ENCODE measurements at regions not wholly inside any gene's neighbourhood (a gene's known extent, or its start where the extent isn't known, plus 50 kb on each side); places are given as distances from the start of the nearest gene placed in this dataset.

DNA sequence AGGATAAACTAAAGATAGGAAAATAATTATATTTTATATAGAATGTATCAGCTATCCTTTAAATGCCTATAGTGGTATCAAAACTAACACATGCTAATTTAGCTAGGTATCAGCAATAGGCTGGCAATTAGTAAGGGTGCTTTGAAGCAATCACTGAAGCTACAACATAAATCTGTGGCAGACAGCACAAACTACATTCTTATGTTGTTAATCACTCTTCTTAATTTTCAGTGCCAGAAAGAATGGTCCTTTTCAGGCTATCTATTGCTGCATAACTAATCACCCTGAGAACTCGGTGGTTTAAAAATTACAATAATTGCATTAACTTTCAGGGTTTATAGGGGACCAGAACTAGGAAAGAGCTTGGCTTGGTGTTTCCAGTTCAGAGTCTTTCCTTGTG lies 963.1 kb downstream of the EFNB2 start:
- DNase-seq = no peak

DNA sequence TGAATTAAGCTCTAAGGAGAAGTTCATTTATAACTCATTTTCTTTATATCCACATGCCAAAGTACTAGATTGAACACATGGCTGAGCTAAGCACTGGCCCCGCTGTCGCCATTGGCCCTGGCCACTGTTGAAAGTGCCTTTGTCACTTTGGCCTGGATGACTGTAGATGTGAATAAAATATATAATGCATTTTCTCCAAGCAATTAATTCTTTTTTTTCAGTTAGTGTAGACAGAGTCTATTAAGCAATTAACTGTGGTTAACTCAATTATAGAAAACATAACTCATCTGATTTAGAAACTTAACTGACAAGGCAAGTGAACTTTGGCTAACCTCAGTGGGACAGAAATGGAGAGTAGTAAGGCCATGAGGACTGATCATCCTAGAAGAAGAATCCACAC lies 965.6 kb downstream of the EFNB2 start:
- DNase-seq = no peak

DNA sequence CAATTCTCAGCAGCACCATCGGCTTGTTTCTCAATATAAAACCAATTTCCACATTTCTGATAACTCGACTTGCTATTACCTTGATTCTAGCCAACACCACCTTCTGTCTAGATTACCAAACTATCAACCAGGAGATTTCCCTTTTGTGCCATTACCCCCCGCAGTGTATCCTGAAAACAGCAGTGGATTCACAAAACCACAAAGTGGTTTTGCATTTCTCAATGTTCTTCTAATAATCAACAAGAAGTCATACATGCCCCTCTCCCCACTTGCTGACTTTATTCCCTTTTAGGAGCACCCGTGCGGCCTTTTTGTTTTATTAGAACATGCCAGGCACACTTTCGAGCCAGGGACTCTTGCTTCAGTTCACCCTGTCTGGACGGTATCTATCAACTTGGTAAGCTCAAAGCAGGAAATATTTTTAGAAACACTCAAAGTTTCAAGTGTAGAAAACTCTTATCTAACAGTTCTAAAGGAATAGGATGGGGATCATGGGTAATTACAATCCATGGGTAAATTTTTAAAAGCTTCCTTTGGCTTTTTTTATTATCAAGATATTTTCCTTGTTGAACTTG lies 967.4 kb downstream of the EFNB2 start:
- no peak for DNase-seq

DNA sequence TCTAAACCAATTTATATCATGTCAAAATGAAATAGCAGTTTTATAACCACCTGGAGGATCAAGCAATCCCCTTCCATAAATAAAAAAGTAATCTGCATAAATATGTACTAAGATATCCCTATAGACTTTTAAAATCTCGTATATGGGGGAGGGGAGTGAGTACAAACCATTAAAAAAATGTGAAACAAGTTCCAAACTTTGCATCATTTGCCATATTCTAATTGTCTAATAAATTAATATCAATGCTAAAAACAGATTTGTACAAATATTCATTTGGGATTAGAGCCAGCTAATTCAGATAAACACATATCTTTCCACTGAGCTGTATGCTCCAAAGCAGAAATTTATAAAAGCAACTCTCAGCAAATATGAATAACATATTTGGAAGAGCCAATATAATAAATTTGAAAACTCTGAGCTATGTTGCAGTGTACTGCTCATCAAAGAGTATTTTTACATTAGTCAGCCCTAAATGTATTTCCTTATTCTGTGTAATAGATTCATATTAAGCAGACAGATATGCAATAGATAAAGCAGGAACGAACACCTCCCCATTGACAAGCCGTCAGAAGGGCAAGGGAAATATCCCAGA lies 970.2 kb downstream of the EFNB2 start:
- DNase-seq = no peak

DNA sequence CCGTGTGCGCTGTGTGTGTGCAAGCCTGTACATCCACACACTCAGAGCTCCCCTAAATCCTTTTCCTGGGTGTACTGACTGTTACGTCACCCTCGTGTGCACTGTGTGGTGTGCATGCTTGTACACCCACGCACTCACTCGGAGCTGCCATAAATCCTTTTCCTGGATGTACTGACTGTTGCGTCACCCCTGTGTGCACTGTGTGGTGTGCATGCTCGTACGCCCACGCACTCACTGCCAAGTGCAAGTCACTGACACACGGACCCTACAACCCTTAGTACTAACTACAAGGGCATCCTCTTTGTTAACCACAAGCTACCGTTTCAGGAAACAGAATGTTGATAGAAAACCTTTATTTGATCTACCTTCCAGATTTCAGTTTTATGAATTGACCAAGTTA lies 983.4 kb downstream of the EFNB2 start:
- no peak for DNase-seq

DNA sequence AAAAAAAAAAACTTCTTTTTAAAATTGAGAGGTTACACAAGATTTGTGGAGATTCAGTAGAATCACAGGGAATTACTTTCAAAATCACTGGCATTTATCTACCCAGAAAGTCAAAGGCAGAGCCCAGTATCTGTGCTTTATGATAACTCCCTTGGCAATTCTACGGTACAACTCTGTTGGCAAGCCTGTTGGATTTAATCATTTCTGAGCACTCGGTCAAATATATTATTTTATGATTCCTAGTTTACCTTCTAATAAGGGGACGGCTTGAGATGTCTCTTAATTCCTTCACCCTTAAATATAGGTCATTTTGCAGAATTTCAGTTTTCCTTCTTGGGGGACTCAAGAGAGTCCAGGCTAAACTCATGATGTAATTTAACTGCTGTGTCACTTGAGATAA lies 987.6 kb downstream of the EFNB2 start:
- DNase-seq = no peak

DNA sequence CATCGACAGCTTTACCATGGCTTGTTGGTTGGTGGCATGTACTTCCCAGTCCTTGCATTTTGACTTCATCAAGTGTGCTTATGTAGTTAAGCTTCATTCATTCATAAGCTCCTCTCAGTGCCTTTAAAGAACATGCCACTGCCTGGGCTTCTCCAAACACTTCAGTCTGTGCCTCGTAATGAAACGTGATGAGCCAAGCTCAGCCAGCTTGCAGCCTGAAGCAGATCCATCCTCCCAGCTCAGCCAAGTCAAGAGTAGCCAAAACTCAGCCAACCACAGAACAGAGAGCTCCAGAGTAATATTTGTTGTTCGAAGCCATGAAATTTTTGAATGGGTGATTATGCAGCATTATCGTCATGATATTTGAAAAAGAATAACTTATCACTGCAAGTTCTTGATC lies 989.7 kb downstream of the EFNB2 start:
- DNase-seq = no peak

DNA sequence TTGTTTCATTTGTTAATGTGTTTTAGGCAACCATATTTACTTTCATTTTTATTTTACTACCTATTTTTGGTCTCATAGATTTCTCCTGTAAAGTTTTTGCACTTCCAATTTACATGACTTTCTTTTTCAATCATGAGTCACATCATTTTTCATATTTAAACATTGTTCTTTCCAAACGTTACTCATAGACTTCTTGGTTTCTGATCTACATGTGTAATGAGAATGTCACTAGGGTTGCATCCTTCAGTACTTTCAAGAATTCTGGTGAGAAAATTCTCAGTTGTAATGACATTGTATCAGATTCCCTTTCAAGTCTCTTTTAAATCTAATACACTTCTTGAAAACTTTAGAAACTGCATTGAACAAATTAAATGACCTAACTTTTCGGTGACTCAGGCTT lies 991.7 kb downstream of the EFNB2 start:
- DNase-seq = no peak

DNA sequence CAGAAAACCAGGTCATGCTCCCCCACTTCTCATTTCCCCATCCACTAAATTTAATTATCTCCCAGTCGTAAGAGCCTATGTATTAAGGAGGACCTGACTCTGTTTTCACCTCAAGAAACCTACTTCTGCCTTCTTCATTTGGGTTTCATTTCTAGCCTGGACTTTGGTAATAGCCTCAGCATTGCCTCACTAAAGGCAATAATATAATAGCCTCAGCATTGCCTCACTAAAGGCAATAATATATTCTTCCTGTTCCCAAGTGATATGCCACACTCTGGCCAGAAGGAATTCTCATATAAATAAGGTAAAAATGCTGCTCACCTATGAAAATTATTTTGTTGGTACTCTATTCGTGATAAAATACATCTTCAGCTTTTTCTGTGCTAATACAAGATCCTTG lies 993.9 kb downstream of the EFNB2 start:
- DNase-seq = no peak

DNA sequence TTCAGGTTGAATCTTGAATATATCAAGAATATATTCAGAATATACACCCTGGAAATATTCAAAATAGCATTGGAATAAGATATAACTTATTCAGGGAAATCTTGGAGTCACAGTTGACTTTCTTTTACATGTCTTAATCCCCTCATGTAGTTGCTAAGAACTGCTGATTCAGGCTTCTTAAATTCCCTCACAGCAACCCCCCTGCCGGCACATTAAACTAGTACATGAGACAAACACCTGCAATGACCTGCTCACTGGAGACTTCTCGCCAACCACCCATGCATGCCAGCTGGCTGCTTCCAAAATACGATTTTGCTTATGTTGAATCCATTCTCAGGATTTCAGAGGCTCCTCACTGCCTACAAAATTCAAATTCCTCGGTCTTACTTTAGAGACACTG lies 997.1 kb downstream of the EFNB2 start:
- DNase-seq = no peak

DNA sequence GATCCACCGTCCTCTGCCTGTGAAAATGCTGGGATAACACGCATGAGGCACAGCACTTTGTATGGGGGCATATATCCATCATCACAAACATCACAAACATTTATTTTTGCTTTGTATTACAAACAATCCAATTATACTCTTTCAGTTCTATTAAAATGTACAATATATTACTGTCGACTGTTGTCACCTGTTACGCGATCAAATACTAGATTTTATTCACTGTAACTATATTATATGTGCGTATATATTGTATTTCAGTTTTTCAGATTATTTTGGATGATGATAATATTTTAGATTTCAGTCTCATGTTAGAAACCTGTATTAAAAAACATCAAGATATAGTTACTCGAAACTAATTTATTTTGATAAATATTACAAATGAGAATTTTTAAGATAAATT lies 998.3 kb downstream of the EFNB2 start:
- no peak for DNase-seq

DNA sequence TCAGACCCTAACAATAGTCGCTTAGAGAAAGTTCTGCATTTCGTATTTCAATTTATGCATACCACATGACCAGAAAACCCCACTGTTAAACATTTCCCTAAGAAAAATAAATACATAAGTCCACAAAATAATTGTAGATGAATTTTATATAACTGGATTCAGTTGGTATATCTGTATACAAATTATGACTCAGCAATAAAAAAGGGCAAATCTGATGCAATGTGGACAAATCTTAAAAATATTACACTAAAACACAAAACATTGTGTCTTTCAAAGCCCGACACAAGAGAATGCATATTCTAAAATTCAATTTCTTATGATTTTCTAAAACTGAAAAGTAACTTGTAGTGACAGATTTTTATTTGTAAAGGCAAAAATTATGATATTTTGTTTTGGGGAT lies 1005.0 kb downstream of the EFNB2 start:
- DNase-seq = no peak

DNA sequence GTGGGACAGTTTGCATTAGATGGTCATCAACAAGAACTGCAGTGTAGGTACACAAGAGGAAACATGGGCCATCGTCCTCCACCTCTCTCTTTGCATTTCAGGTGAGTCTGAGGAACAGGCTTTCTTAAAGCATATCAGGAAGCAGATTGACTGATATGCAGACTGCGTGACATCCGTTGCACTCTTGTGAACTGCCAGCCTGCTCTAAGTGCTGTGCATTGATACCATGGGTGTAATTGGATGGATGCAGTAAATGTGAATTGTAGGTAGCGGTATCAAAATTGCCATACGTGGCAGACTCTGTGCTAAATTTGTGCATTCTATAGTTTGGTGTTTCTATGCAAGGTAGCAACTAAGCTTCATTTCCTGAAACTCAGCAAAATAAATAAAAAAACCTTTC lies 1008.3 kb downstream of the EFNB2 start:
- no peak for DNase-seq

DNA sequence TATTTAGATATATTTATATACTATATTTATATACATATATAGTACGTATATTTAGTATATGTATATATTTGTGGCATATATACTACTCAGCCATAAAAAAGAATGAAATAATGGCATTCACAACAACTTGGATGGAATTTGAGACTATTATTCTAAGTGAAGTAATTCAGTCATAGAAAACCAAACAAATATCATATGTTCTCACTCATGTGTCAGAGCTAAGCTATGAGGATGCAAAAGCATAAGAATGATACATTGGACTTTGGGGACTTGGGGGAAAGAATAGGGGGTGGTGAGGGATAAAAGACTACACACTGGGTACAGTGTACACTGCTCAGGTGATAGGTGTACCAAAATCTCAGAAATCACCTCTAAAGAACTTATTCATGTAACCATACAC lies 1015.7 kb downstream of the EFNB2 start:
- no peak for DNase-seq

DNA sequence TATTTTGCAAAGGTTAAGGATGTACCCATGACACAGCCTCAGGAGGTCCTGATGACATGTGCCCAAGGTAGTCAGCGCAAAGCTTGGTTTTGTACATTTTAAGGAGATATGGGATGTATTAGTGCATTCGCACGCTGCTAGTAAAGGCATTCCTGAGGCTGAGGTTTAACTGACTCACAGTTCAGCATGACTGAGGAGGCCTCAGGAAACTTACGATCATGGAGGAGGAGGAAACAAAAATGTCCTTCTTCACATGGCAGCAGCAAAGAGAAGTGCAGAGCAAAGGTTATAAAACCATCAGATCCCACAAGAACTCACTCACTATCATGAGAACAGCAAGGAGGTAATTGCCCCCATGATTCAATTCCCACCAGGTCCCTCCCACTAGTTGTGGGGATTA lies 1017.4 kb downstream of the EFNB2 start:
- no peak for DNase-seq

DNA sequence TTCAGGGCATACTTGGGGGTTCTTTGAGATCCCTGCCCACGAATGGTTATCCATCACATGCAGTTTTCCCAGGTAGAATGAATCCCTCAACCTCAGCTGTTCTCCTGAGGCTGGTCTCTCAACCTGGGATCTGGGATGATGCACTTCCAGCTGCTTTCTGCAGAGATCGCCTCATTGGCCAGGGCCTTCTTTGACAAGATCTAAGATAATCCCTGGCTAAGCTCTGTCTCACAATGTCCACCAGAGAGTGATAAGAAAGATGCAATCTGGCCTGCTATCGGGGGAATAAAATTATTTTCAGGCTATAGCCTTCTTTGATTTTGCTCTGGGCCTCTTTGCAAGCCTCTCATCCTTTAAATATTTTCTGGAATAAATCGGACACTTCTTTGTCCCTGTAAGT lies 1021.1 kb downstream of the EFNB2 start:
- no peak for DNase-seq

DNA sequence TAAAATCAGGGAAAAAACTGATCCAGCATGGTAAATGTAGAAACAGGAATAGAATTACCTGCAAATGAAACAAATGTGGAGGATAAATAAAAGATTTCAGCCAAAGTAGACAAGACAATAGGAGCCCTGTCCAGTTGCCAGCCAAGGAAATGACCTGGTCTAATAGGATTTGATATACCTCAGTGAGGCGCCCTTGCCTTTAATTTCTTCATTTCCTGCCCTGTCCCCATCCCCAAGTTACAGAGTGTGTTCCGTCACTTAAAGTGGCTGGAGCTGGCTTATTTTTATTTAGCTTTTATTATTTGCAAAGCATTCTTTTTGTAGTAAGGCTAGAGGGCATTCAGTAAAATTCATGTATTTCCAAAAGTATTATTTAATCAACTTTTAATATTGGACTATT lies 1022.0 kb downstream of the EFNB2 start:
- DNase-seq = no peak

DNA sequence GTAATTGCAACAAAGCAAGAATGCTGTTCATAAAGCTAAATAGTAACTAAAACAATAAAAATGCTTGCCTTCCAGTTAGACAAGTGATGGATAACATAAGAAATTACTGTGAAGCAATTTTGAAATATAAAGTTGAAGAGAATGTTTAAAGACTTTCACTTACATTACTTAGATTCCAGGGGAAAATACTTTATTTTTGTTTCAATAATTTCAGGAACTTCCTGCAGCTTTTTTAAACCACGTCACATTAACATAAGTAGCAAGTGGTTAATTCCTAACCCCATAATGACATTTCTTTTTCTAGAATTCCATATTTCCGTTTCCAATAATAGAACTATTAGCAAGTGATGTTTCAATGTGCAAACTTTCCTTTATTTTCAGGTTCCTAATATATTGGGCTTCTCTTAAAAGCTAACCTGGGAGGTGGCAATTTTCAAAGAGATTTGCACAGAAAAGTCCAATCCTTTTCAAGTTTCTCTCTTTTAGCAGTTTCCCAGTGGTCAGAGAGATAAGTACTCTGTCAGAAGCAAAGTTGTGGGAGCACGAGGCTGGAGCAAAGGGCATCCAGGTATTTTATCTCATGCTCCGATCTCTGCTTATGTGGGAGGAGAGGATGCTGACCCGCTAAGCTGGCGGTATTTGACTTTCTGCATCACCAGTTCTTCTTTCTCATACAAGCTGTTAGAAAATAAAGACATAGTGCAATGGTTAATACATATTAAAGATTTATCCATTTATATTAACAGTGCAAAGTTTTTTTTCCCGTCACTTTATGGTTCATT lies 1025.3 kb downstream of the EFNB2 start:
- DNase-seq = no peak

DNA sequence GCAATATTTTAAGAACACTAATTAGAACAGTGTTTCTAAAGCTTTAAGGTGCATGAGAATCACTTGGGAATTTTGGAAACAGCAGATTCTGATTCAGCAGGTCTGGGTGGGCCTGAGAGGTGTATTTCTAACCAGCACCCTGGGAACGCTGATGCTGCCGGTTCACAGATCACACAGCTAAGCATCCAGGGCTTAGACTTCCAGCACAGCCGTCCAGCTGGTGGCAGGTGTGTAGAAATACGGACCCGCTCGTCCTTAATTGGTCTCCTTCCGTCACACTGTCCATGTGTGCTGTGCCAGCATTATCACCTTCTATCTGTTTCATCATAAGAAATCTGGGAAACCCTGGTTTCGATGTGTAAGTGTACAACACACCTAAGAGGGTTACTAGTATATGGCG lies 1029.0 kb downstream of the EFNB2 start:
- DNase-seq = no peak

DNA sequence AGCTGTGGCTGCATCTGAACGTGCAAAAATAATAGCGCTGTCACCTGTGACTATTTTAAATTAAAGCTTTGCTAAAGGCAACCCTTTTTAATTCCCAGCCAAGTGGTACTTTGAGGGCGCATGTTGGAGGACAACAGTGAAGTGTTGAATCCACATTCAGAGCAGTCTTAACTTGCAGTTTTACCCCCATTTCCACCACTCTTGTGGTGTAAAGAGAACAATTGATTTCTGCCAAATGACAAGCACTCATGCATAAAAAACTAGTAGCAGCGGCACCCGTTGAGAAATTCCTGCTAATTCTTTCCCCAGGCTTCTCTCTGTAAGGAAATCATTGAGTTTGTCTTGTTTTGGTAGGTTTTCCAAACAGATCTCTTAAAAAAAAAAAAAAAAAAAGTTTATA lies 1033.3 kb downstream of the EFNB2 start:
- DNase-seq = no peak

DNA sequence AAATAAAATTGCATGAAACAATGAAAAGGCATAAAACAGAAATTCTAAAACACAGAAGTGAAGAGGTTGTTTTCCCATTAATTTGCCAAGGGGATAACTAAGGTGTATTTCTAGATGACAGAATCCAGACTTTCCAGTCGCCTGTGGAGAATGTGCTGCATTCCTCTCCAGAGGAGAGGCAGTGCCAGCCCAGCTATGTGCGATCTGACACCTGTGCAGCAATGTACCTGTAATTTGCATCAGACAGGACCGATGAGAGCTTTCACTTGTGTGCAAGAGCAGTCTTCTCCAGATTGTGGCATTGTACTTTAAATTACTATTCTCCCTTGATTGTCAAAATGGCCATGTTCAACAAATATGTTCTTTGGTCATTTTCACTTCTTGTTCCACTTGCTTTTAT lies 1037.9 kb downstream of the EFNB2 start:
- no peak for DNase-seq

DNA sequence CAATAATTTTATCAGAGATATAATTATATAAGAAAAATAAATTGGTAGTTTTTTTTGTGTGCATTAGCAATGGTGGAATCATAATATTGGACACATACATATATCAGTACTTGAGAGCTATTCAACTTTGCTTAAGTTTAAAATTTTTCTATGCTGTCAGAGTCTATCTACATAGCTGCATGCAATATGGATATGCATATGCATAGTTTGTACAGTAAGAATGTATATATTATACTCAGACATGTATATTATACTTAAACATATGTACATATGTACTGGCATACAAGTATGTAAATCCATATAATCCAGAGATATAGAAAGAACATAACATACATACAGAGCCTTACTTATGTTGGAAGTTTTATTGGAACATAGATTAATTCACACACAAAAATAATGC lies 1043.2 kb downstream of the EFNB2 start:
- no peak for DNase-seq

DNA sequence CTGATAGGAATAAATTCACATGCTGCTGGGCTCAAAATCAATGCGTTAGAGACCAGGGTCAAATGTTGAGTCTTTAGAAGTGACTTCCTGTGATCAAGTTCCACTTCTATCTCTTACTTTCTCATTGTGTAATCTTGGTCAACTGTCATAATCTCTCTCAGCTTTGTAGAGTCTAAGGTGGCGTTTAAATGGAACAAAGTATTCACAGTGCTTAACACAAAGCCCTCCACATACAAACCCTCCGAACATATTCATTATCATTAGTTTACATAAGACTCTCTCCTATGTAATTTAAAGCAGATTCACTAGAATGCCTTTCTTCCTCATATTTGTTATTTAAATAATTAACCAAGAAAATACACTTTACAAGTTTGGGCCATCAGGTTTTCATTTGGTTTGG lies 1044.1 kb downstream of the EFNB2 start:
- no peak for DNase-seq

DNA sequence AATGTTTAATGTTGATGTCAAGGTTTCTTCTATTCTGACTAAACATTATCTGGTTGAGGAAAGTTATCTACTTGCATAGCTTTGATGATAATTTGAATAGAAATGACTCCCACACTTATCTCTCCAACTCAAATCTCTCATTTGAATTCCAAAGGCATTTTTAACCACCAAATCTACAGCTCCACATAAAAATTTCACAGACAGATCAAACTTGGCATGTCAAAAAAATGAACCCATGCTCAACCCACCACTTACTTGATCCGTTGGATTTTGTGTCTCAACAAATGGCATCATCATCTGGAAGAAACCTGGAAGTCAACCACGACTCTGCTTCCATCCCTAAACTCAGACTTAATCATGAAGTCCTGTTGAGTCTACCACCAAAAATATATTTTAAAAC lies 1050.4 kb downstream of the EFNB2 start:
- no peak for DNase-seq
